Activated CD4-positive, alpha-beta T cell treated with anti-CD3 and anti-CD28 coated beads, Interleukin-2, amount 50 U/mL, for 16 hours (primary cell): ENCODE measurements at regions not wholly inside any gene's neighbourhood (a gene's known extent, or its start where the extent isn't known, plus 50 kb on each side); places are given as distances from the start of the nearest gene placed in this dataset.

Experiments used
- DNase-seq: peaks from one replicate; pipeline ENCODE4 v3.0.0-alpha.2; 2020

DNA sequence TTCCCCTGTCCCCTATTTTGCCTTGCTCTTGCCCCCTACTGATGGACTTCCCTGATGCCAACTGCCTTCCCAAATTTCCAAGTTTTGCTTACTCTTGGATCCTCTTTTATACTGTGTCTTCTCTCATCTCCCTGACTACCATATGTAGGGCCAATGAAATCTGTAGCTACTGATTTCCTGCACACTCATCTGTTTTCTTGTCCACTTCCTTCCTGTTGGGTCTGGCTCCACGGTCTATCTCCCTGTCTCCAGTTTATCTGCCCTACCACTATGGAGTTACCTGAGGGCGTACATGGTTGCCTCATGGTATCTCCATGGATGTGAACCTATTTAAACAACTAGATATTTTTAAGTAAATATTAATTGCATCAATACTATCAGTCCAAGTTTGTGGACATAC, 140.3 kb upstream of the MCHR2 start:
- DNase-seq = peak; percentile 23

DNA sequence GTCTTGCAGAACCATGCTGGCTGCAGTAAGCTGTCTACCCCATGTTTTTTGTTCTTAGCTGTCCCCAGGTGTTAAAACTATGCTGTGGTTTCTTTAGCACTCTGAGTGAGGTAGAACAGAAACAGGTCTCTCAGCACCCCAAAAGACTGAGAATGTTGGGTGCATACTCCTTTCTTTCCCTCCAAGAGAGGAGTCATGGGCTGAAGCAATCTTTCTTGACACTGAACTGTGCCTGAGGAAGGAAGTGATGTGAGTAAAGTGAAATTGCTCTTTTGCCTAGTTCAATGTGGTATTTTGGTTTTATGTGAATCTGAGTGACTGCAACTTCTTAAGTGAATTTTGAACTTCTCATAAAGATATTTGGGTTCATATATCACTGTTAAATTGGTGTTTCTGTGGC, 138.0 kb upstream of the MCHR2 start:
- DNase-seq = peak; percentile 28

DNA sequence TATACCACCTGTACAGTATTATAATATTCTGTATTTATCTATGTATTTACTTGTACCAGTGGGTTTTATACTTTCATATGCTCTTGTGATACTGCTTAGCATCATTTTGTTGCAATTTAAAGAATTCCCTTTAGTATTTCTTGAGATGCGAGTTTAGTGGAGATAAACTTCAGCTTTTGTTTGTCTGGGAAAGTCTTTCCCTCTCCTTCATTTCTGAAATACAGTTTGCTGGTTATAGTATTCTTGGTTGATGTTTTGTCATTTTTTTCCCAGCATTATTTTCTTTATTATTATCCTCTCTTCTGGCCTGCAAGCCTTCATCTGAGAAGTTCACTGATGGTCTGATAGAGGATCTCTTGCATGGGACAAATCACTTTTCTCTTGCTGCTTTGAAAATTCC, 136.6 kb upstream of the MCHR2 start:
- no peak for DNase-seq

DNA sequence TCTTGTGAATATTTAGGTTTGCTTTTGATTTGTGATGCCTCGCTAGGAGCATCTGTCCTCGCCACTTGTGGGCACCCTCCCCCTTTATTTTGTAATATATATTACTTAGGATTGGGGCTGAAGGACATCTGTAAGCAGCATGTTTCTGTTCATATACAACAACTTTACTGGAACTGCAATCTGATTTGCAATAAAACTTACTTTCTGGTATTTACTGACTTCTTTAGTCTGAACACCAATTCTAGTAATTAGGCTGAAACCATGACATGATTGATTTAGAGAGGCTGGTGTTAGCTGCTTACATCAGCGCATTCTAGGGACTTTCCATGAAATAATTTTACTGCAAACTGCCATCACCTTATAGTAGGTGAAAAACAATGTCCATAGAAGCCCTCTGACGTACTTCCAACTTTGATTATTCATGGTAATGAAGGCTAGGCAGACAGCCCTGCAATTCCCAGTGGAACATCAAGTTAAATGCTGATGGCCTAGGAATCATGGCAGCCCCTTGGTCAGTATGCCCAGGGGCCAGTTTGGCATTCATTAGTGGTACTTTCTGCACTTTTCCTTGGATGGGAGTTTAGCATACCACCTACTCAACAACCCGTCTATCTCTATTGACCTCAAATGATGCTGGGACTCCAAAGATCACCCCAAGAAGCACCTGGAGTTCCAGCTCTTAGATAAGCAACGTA, 132.9 kb upstream of the MCHR2 start:
- DNase-seq = peak; percentile 76

DNA sequence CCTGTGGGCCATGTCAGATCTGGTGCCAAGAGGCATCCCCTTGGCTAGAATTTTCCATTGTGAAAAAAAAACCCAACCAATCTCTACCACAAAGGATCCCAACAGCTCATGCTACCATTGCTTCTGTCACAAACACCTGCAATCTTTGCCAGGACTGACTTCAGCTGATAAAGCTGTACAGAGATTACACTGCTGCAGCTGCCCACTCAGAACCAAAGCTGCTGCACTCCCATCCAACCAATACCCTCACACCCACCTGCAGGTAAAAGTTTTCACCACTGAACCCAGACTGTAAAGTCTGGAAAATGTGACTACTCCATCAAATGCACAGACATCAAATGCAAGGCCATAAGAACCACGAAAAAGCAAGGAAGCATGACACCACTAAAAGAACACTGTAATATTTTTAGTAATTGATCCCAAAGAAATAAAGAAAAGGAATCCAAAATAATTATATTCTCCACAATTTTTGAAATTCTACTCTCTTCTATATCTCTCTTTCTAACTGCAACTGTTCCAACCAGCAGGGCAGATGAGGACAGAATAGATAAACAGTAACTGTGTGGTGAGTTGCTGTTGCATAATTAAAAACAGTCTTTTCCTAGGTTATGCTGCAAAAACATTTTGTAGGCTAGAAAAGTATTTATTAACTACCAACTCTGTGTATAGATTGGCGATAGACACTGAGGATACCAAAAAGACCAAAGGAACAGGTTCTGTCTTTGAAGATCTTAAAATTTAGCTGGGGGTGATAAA, 128.0 kb upstream of the MCHR2 start:
- peak; percentile 18 for DNase-seq

- no peak for DNase-seq
Measured at GRCh38 chr6:100119261-100119660, 125.2 kb upstream of the MCHR2 start.

- no peak for DNase-seq
Measured at GRCh38 chr6:100118301-100118700, 124.3 kb upstream of the MCHR2 start.

DNA sequence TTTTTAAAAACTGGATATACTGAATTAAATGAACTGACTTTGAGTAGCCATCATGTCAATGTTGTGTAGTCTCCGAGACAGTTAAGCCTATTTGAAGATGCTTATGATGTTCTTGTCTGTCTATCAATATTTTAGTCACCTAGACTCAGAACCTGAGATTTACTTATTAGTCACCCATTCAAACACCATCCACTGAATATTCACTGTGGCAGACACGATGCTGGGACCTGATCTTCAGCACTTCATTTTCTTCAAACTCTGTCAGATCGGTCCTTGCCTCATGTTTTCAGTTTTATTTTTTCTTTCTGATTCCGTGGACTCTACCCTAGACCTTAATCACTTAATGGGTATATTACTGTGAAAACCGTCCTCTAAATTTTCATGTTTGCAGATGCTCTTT, 123.7 kb upstream of the MCHR2 start:
- DNase-seq = peak; percentile 63

- peak; percentile 69 for DNase-seq
Measured at GRCh38 chr6:100116411-100117194, 122.6 kb upstream of the MCHR2 start.

DNA sequence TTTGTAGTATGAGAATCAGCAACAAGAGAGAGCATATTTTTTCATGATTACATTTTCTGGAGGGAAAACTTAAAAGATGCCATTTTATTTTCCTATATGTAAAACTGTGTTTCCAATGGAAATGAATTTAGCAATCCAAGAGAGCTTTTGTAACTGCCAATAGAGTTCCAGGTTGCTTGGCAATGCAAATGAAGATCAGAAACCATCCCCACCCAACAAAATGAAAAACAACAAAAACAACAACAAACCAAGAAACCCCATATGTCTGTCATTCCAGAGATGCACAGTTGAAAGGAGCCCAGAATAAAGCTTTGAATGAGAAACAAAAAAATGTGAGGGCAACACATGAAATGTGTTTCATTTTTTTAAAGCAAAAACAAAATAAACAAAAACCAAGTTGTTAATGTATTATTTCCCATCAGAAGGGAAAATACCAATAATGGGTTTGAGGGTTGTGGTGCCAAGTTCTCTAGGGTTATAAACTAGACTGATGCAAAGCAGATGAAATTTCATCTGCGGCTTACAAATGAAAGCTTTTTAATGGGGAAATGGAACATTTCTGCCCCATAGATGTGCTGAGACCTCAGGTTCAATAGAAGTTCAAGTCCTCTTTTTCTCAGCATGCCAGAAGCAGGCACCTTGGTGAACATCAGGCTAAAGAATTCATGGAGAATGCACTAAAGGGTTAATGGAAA, 121.5 kb upstream of the MCHR2 start:
- DNase-seq = no peak

DNA sequence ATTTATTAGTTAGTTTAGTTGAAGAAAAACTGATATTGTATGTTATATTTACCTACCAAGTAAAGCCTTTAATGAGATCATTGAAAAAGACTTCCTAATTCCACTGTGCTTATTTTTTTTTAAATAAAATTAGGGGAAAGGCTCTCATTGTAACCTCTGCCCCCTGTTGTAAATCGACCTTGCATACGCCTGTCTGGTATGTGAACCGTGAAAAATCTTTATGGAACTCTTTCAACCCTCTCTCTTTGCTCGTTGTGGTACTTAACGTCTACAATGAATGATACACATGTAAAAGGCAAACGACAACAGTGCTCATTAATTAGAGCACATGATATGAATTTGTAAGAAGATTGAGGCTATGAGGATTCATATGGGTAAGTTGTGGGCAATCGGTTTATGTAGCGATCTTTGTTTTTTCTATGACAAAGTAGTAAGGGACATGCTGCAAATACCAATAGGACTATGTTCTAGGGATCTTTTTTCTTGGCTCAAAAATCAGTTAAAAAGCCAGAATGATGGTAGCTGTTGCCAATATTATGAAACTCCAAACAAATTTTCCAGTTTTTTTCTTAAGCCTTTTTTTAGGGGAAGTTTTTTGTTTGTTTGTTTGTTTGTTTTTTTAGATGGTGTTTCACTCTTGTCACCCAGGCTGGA, 119.0 kb upstream of the MCHR2 start:
- DNase-seq = no peak

GRCh38 chr6:100105919-100106529, 112.0 kb upstream of the MCHR2 start:
- no peak for DNase-seq

- DNase-seq = no peak
Measured at GRCh38 chr6:100105138-100105537, 111.1 kb upstream of the MCHR2 start.

DNA sequence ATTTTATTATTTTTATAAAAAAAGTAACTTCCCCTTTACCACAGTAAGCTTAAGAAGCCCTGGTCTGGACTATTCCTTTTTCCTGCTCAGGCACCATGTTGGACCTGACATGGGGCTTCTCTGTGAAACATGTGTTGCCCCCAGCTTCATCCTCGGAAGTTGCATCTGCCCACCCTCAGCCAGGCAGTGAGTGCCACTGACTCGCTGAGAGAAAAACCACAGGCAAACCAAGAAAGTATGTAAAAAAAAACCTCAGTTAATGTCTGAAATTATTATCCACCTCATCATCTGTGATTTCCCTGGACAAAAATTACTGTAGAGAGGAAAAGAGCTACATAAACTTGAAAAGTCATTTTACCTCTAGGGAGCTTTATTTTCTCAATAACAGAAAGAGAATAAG, 109.9 kb upstream of the MCHR2 start:
- DNase-seq = no peak

DNA sequence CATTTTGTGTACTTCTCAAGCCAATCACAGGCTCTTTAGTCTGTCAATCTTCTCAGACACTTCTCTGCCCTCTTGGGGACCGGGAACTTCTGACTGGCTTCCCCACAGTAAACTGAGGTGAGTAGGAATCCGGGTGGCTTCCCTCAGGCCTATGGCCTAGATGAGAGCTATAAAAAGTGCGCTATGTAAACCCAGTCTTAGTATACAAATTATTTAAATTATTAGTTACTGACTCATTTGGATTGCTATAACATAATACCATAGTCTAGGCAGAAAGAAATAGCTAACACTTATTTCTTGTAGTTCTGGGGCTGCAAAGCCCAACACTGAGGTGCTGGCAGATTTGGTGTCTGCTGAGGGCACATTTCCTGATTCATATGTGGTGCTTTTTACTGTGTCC, 109.2 kb upstream of the MCHR2 start:
- no peak for DNase-seq

DNA sequence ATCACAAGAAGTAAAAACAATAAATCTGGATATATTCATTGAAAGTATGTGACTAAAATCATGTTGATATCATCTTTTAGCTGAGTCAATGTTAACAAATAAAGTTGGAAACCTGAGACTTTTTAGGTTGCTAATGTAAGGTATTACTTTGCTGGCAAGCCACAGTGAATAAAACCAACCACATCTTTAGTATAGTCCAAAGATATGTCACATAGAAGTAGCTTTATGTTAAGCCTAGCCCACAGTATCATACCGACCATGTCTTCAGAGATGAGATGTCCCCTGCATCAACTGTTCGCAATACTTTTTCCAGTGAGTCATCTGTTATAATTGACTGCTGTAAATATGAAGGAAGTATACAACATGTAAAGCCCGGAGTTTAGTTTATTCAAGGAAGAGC, 107.6 kb upstream of the MCHR2 start:
- DNase-seq = no peak

- no peak for DNase-seq
Measured at GRCh38 chr6:100100776-100101175, 106.8 kb upstream of the MCHR2 start.

- DNase-seq = peak; percentile 31
Measured at GRCh38 chr6:100099189-100100074, 105.4 kb upstream of the MCHR2 start.

GRCh38 chr6:100096936-100097335, 102.9 kb upstream of the MCHR2 start:
- DNase-seq = no peak

- no peak for DNase-seq
Measured at GRCh38 chr6:100096341-100096740, 102.3 kb upstream of the MCHR2 start.

- DNase-seq = no peak
Measured at GRCh38 chr6:100093405-100093804, 99.4 kb upstream of the MCHR2 start.
